GM23338 (cell line): ENCODE measurements at regions not wholly inside any gene's neighbourhood (a gene's known extent, or its start where the extent isn't known, plus 50 kb on each side); places are given as distances from the start of the nearest gene placed in this dataset.

ENCODE experiments used
- ATAC-seq: fragments of 200-7000 bp; cut with Tn5 transposase; 3 replicates; pipeline ENCODE4 v1.9.1; 2020
- DNase-seq: peaks from one replicate; pipeline ENCODE4 v3.0.0-alpha.2; 2015; ENCODE audit warnings: low spot score
- H2AFZ ChIP-seq: fragments of 200-600 bp; sonication (generic); 2 replicates; pipeline ENCODE4 v1.8.0; 2016; ENCODE audit warnings: antibody characterized with exemption, mild to moderate bottlenecking, moderate library complexity
- H3F3A ChIP-seq: fragments of 200-600 bp; sonication (generic); replicated peaks from 2 replicates; pipeline ENCODE4 v1.8.0; 2017; ENCODE audit warnings: antibody characterized with exemption, mixed run types, low read depth
- H3K27ac ChIP-seq: fragments of 200-600 bp; sonication (generic); 2 replicates; pipeline ENCODE4 v1.6.1; 2016; ENCODE audit warnings: low read depth
- H3K27me3 ChIP-seq: fragments of 200-600 bp; sonication (generic); 2 replicates; pipeline ENCODE4 v1.8.0; 2016; ENCODE audit warnings: mild to moderate bottlenecking, mixed run types, moderate library complexity; ENCODE audit not compliant: insufficient read depth
- H3K36me3 ChIP-seq: fragments of 200-600 bp; sonication (generic); 2 replicates; pipeline ENCODE4 v1.8.0; 2016; ENCODE audit warnings: mild to moderate bottlenecking; ENCODE audit not compliant: insufficient read depth
- H3K4me1 ChIP-seq: fragments of 200-600 bp; sonication (generic); 2 replicates; pipeline ENCODE4 v1.8.0; 2016; ENCODE audit warnings: mild to moderate bottlenecking, moderate library complexity; ENCODE audit not compliant: insufficient read depth
- H3K4me2 ChIP-seq: fragments of 200-600 bp; sonication (generic); 2 replicates; pipeline ENCODE4 v1.7.1; 2017; ENCODE audit warnings: mixed run types
- H3K4me3 ChIP-seq: fragments of 200-600 bp; sonication (generic); 2 replicates; pipeline ENCODE4 v1.6.1; 2016; ENCODE audit warnings: mixed run types
- H3K79me2 ChIP-seq: fragments of 200-600 bp; sonication (generic); replicated peaks from 2 replicates; pipeline ENCODE4 v1.8.0; 2017; ENCODE audit warnings: mild to moderate bottlenecking; ENCODE audit not compliant: insufficient read depth
- H3K9me2 ChIP-seq: fragments of 200-600 bp; sonication (generic); 2 replicates; pipeline ENCODE4 v1.8.0; 2017; ENCODE audit not compliant: insufficient read depth
- H4K20me1 ChIP-seq: fragments of 200-600 bp; sonication (generic); replicated peaks from 2 replicates; pipeline ENCODE4 v1.8.0; 2017; ENCODE audit warnings: mild to moderate bottlenecking; ENCODE audit not compliant: insufficient read depth
- H3K27ac Mint-ChIP-seq: 2 replicates; pipeline ENCODE4 v1.8.0; 2020; ENCODE audit warnings: inconsistent platforms, mild to moderate bottlenecking, moderate library complexity, mixed read lengths
- H3K27me3 Mint-ChIP-seq: 3 replicates; pipeline ENCODE4 v1.8.0; 2022; ENCODE audit warnings: low read depth, mild to moderate bottlenecking, moderate library complexity, mixed read lengths, inconsistent platforms; ENCODE audit not compliant: insufficient read depth, poor library complexity
- H3K36me3 Mint-ChIP-seq: 3 replicates; pipeline ENCODE4 v1.8.0; 2021; ENCODE audit warnings: low read depth, mild to moderate bottlenecking, inconsistent platforms, moderate library complexity, mixed read lengths
- H3K4me1 Mint-ChIP-seq: 3 replicates; pipeline ENCODE4 v1.8.0; 2020; ENCODE audit warnings: mild to moderate bottlenecking, inconsistent platforms, mixed read lengths
- H3K4me3 Mint-ChIP-seq: 3 replicates; pipeline ENCODE4 v1.8.0; 2021; ENCODE audit warnings: moderate library complexity, mild to moderate bottlenecking, inconsistent platforms, mixed read lengths
- H3K9me3 Mint-ChIP-seq: 3 replicates; pipeline ENCODE4 v1.8.0; 2020; ENCODE audit warnings: moderate library complexity, mild to moderate bottlenecking, inconsistent platforms, mixed read lengths
- CREB1 ChIP-seq: fragments of 250-450 bp; sonication (Bioruptor Pico); IDR thresholded peaks from 2 replicates; pipeline ENCODE4 v1.5.0; 2020; ENCODE audit warnings: low read depth, mild to moderate bottlenecking, moderate library complexity
- CTCF ChIP-seq, 2 experiments: fragments of 200-600 bp in 1 of 2; sonication (generic) in 1 of 2; conservative IDR thresholded peaks; 2 replicates each; pipeline versions ENCODE4 v1.5.1 to v1.6.1; 2016 to 2017; ENCODE audit warnings: antibody characterized with exemption in 2 of 2, low read depth in 2 of 2, mild to moderate bottlenecking in 2 of 2, moderate library complexity in 1 of 2
- EZH2 ChIP-seq: fragments of 200-600 bp; sonication (generic); IDR thresholded peaks from one replicate; pipeline ENCODE4 v1.8.0; 2017; ENCODE audit warnings: antibody characterized with exemption, mild to moderate bottlenecking, low read depth; ENCODE audit not compliant: unreplicated experiment
- EZH2phosphoT487 ChIP-seq: fragments of 200-600 bp; sonication (generic); IDR thresholded peaks from one replicate; pipeline ENCODE4 v1.8.1; 2018; ENCODE audit warnings: antibody characterized with exemption; ENCODE audit not compliant: unreplicated experiment
- JUNB ChIP-seq: IDR thresholded peaks from one replicate; pipeline ENCODE4 v1.6.1; 2016; ENCODE audit warnings: antibody characterized with exemption; ENCODE audit not compliant: unreplicated experiment
- NANOG ChIP-seq: IDR thresholded peaks from 2 replicates; pipeline ENCODE4 v1.6.1; 2016; ENCODE audit warnings: antibody characterized with exemption, borderline replicate concordance
- POLR2AphosphoS5 ChIP-seq: IDR thresholded peaks from 2 replicates; pipeline ENCODE4 v1.6.1; 2016; ENCODE audit warnings: antibody characterized with exemption, low read depth
- REST ChIP-seq: IDR thresholded peaks from one replicate; pipeline ENCODE4 v1.6.1; 2018; ENCODE audit warnings: antibody characterized with exemption; ENCODE audit not compliant: unreplicated experiment
- STAT1 ChIP-seq: IDR thresholded peaks from one replicate; pipeline ENCODE4 v1.6.1; 2016; ENCODE audit warnings: antibody characterized with exemption; ENCODE audit not compliant: unreplicated experiment
- ZNF114 ChIP-seq: fragments of 250-450 bp; sonication (Bioruptor Pico); IDR thresholded peaks from 2 replicates; pipeline ENCODE4 v1.5.0; 2020; ENCODE audit warnings: mild to moderate bottlenecking, moderate library complexity
- ZNF331 ChIP-seq: fragments of 250-450 bp; sonication (Bioruptor Pico); IDR thresholded peaks from 2 replicates; pipeline ENCODE4 v1.5.0; 2020; ENCODE audit warnings: low read depth, mild to moderate bottlenecking, moderate library complexity
- TF ChIP-seq, protein P1 (sequence below): IDR thresholded peaks from 2 replicates; pipeline ENCODE4 v1.6.1; 2016; ENCODE audit warnings: antibody characterized with exemption
- TF ChIP-seq, protein P2 (sequence below): fragments of 250-450 bp; sonication (Bioruptor Pico); IDR thresholded peaks from 2 replicates; pipeline ENCODE4 v1.5.0; 2020; ENCODE audit warnings: mild to moderate bottlenecking, moderate library complexity

DNA sequence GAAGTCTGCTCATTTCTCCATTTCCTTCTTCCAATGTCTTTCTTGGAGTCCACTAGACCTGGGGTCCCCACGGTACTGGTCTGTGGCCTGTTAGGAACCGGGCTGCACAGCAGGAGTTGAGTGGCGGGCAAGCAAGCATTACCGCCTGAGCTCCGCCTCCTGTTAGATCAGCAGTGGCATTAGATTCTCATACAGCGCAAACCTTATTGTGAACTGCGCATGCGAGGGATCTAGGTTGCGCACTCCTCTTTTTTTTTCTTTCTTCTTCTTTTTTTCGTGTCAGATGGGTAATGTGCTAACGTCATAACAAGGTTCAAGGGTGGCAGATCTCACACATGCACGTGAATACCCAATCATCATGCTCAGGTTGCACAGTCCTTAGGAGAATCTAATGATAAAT is 53.1 kb upstream of the DLX2 start:
- no peaks in the 10 kb centered on the region for H4K20me1 ChIP-seq
- no peaks in the 10 kb centered on the region for H3K4me1 ChIP-seq
- H2AFZ ChIP-seq = no peak overlapping the region; the same call in 1 of the 2 replicates
- H3K4me2 ChIP-seq = no peak overlapping the region
- Mint-ChIP-seq H3K4me3 (no peak overlapping the region), H3K27ac (no peak overlapping the region), H3K4me1 (peaks cover 3% of the 10 kb centered on the region; the same call in 2 of the 3 replicates), H3K9me3 (peaks cover 6% of the 10 kb centered on the region; the same call in 1 of the 3 replicates), H3K36me3 (peaks cover 3% of the 10 kb centered on the region; the same call in 1 of the 3 replicates), H3K27me3 (no peaks in the 10 kb centered on the region)
- DNase-seq (no peak), ATAC-seq (no peak)
- no peaks in the 10 kb centered on the region for H3K36me3 ChIP-seq
- H3K27me3 ChIP-seq = no peaks in the 10 kb centered on the region
- H3F3A ChIP-seq = no peaks in the 10 kb centered on the region
- H3K27ac ChIP-seq = no peak overlapping the region
- H3K4me3 ChIP-seq = no peak overlapping the region
- no peak for TF ChIP-seq JUNB
- TF ChIP-seq, protein P1, sequence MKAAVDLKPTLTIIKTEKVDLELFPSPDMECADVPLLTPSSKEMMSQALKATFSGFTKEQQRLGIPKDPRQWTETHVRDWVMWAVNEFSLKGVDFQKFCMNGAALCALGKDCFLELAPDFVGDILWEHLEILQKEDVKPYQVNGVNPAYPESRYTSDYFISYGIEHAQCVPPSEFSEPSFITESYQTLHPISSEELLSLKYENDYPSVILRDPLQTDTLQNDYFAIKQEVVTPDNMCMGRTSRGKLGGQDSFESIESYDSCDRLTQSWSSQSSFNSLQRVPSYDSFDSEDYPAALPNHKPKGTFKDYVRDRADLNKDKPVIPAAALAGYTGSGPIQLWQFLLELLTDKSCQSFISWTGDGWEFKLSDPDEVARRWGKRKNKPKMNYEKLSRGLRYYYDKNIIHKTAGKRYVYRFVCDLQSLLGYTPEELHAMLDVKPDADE = no peak
- TF ChIP-seq STAT1 = no peak
- TF ChIP-seq, protein P2, sequence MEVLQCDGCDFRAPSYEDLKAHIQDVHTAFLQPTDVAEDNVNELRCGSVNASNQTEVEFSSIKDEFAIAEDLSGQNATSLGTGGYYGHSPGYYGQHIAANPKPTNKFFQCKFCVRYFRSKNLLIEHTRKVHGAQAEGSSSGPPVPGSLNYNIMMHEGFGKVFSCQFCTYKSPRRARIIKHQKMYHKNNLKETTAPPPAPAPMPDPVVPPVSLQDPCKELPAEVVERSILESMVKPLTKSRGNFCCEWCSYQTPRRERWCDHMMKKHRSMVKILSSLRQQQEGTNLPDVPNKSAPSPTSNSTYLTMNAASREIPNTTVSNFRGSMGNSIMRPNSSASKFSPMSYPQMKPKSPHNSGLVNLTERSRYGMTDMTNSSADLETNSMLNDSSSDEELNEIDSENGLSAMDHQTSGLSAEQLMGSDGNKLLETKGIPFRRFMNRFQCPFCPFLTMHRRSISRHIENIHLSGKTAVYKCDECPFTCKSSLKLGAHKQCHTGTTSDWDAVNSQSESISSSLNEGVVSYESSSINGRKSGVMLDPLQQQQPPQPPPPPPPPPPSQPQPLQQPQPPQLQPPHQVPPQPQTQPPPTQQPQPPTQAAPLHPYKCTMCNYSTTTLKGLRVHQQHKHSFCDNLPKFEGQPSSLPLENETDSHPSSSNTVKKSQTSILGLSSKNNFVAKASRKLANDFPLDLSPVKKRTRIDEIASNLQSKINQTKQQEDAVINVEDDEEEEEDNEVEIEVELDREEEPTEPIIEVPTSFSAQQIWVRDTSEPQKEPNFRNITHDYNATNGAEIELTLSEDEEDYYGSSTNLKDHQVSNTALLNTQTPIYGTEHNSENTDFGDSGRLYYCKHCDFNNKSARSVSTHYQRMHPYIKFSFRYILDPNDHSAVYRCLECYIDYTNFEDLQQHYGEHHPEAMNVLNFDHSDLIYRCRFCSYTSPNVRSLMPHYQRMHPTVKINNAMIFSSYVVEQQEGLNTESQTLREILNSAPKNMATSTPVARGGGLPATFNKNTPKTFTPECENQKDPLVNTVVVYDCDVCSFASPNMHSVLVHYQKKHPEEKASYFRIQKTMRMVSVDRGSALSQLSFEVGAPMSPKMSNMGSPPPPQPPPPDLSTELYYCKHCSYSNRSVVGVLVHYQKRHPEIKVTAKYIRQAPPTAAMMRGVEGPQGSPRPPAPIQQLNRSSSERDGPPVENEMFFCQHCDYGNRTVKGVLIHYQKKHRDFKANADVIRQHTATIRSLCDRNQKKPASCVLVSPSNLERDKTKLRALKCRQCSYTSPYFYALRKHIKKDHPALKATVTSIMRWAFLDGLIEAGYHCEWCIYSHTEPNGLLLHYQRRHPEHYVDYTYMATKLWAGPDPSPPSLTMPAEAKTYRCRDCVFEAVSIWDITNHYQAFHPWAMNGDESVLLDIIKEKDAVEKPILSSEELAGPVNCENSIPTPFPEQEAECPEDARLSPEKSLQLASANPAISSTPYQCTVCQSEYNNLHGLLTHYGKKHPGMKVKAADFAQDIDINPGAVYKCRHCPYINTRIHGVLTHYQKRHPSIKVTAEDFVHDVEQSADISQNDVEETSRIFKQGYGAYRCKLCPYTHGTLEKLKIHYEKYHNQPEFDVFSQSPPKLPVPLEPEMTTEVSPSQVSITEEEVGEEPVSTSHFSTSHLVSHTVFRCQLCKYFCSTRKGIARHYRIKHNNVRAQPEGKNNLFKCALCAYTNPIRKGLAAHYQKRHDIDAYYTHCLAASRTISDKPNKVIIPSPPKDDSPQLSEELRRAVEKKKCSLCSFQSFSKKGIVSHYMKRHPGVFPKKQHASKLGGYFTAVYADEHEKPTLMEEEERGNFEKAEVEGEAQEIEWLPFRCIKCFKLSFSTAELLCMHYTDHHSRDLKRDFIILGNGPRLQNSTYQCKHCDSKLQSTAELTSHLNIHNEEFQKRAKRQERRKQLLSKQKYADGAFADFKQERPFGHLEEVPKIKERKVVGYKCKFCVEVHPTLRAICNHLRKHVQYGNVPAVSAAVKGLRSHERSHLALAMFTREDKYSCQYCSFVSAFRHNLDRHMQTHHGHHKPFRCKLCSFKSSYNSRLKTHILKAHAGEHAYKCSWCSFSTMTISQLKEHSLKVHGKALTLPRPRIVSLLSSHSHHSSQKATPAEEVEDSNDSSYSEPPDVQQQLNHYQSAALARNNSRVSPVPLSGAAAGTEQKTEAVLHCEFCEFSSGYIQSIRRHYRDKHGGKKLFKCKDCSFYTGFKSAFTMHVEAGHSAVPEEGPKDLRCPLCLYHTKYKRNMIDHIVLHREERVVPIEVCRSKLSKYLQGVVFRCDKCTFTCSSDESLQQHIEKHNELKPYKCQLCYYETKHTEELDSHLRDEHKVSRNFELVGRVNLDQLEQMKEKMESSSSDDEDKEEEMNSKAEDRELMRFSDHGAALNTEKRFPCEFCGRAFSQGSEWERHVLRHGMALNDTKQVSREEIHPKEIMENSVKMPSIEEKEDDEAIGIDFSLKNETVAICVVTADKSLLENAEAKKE (CRISPR knock-in tag) = no peak
- no peak for TF ChIP-seq CREB1 (CRISPR knock-in tag)
- no peak for TF ChIP-seq POLR2AphosphoS5
- TF ChIP-seq CTCF (conservative IDR thresholded peaks at IDR 0.05; ENCODE audit: low read depth in 2 of 2) = no peak
- TF ChIP-seq NANOG = no peak
- TF ChIP-seq ZNF331 (CRISPR knock-in tag) = no peak
- no peak for TF ChIP-seq EZH2phosphoT487
- no peak for TF ChIP-seq EZH2
- no peak for TF ChIP-seq ZNF114 (CRISPR knock-in tag)
- no peak for TF ChIP-seq REST
- no peaks in the 10 kb centered on the region for H3K79me2 ChIP-seq
- no peaks in the 10 kb centered on the region for H3K9me2 ChIP-seq
